Stimulated activated CD4-positive, alpha-beta T cell treated with anti-CD3 and anti-CD28 coated beads, Interleukin-1b, Interleukin-23, amount 100 ng/mL, for 24 hours (primary cell): ENCODE measurements at regions not wholly inside any gene's neighbourhood (a gene's known extent, or its start where the extent isn't known, plus 50 kb on each side); places are given as distances from the start of the nearest gene placed in this dataset.

ENCODE experiments used
- DNase-seq, 4 experiments: peaks; one replicate each; pipeline ENCODE4 v3.0.0-alpha.2; 2020; ENCODE audit warnings: low read depth in 4 of 4, low spot score in 1 of 4

GRCh38 chr1:221415651-221416050 is 326.2 kb downstream of the DUSP10 start:
- DNase-seq: no peak

- no peak for DNase-seq
Observed at GRCh38 chr1:221416142-221416541, 325.7 kb downstream of the DUSP10 start.

- DNase-seq: no peak
Observed at GRCh38 chr1:221416723-221417122, 325.2 kb downstream of the DUSP10 start.

GRCh38 chr1:221418346-221418745 is 323.5 kb downstream of the DUSP10 start:
- DNase-seq: no peak

- no peak for DNase-seq
Observed at GRCh38 chr1:221419513-221420095, 322.3 kb downstream of the DUSP10 start.

- DNase-seq: no peak
Observed at GRCh38 chr1:221429264-221429663, 312.6 kb downstream of the DUSP10 start.

- no peak for DNase-seq
Observed at GRCh38 chr1:221430152-221430960, 311.5 kb downstream of the DUSP10 start.

GRCh38 chr1:221431068-221431651 is 310.7 kb downstream of the DUSP10 start:
- no peak for DNase-seq

- DNase-seq: no peak
Observed at GRCh38 chr1:221431961-221432360, 309.9 kb downstream of the DUSP10 start.

- DNase-seq: no peak
Observed at GRCh38 chr1:221435504-221435904, 306.4 kb downstream of the DUSP10 start.

- DNase-seq: no peak
Observed at GRCh38 chr1:221437171-221437570, 304.7 kb downstream of the DUSP10 start.

- DNase-seq: no peak
Observed at GRCh38 chr1:221437926-221438325, 304.0 kb downstream of the DUSP10 start.

GRCh38 chr1:221439008-221439746 is 302.7 kb downstream of the DUSP10 start:
- peak; percentile 21 to 48 (median 38) for DNase-seq

- peak in 3 of 4 experiments; percentile 14 to 33 (median 28) for DNase-seq
Observed at GRCh38 chr1:221439747-221440501, 302.0 kb downstream of the DUSP10 start.

GRCh38 chr1:221440658-221441057 is 301.2 kb downstream of the DUSP10 start:
- DNase-seq: no peak

GRCh38 chr1:221442056-221442455 is 299.8 kb downstream of the DUSP10 start:
- DNase-seq: no peak

GRCh38 chr1:221444346-221444745 is 297.5 kb downstream of the DUSP10 start:
- DNase-seq: no peak

GRCh38 chr1:221448585-221449175 is 293.2 kb downstream of the DUSP10 start:
- no peak for DNase-seq

GRCh38 chr1:221449194-221449593 is 292.7 kb downstream of the DUSP10 start:
- DNase-seq: no peak

- no peak for DNase-seq
Observed at GRCh38 chr1:221449801-221450470, 292.0 kb downstream of the DUSP10 start.
